Activated B cell treated with CpG ODN at 0.5 μM for 24 hours (primary cell): ENCODE measurements at regions not wholly inside any gene's neighbourhood (a gene's known extent, or its start where the extent isn't known, plus 50 kb on each side); places are given as distances from the start of the nearest gene placed in this dataset.

Experiments
- ATAC-seq: fragments of 200-7000 bp; cut with Tn5 transposase; one replicate; pipeline ENCODE4 v1.10.0; 2021; ENCODE audit warnings: low read depth, mild to moderate bottlenecking, moderate library complexity
- CTCF ChIA-PET: fragments of 350-600 bp; sonication (Branson Sonifier 250); formaldehyde crosslinking; loops from one replicate; lab custom pipeline; 2021; ENCODE audit warnings: antibody characterized with exemption; lab: Charles Lee
- POLR2A ChIA-PET: fragments of 350-600 bp; sonication (Branson Sonifier 250); formaldehyde crosslinking; loops from one replicate; lab custom pipeline; 2021; ENCODE audit warnings: antibody characterized with exemption; lab: Charles Lee
- DNase-seq: peaks from one replicate; pipeline ENCODE4 v3.0.0; 2022
- H3K27ac Mint-ChIP-seq: one replicate; pipeline ENCODE4 v1.8.0; 2020; ENCODE audit warnings: mixed read lengths
- H3K27me3 Mint-ChIP-seq: one replicate; pipeline ENCODE4 v1.8.0; 2021; ENCODE audit warnings: mixed read lengths
- H3K36me3 Mint-ChIP-seq: one replicate; pipeline ENCODE4 v1.8.0; 2021; ENCODE audit warnings: low read depth, mixed read lengths
- H3K4me1 Mint-ChIP-seq: one replicate; pipeline ENCODE4 v1.8.0; 2021; ENCODE audit warnings: mixed read lengths
- H3K4me3 Mint-ChIP-seq: one replicate; pipeline ENCODE4 v1.8.0; 2020; ENCODE audit warnings: mild to moderate bottlenecking, mixed read lengths
- H3K9me3 Mint-ChIP-seq: one replicate; pipeline ENCODE4 v1.8.0; 2020; ENCODE audit warnings: mixed read lengths
- CTCF ChIP-seq: fragments of 200-600 bp; IDR thresholded peaks from one replicate; pipeline ENCODE4 v1.8.0; 2022; ENCODE audit warnings: antibody characterized with exemption, mild to moderate bottlenecking
- intact Hi-C: fragments of 100-400 bp; cut with micrococcal nuclease; formaldehyde crosslinking; loops from one replicate; pipeline ENCODE4 v1.15.1; 2024

- ChIA-PET CTCF (no interaction called here), POLR2A (interaction anchor here (0.7 kb wide), 1 partner anchor 151 kb away, joined by 3 read pairs; no protein-coding TSS in a partner anchor)
- H3K4me3 Mint-ChIP-seq: no peak overlapping the region
- DNase-seq (no peak), ATAC-seq (no peak)
- no peak for TF ChIP-seq CTCF
- intact Hi-C loops: no loop called here
- no peaks in the 10 kb centered on the region for H3K9me3 Mint-ChIP-seq
- H3K27ac Mint-ChIP-seq: no peak overlapping the region
- H3K27me3 Mint-ChIP-seq: peaks cover 7% of the 10 kb centered on the region
- H3K4me1 Mint-ChIP-seq: no peaks in the 10 kb centered on the region
- no peaks in the 10 kb centered on the region for H3K36me3 Mint-ChIP-seq
Observed at GRCh38 chr6:6905961-6906518, 201.7 kb upstream of the RREB1 start.

GRCh38 chr6:6906570-6907213 lies 201.1 kb upstream of the RREB1 start:
- ChIA-PET CTCF (no interaction called here), POLR2A (interaction anchor here (0.7 kb wide), 1 partner anchor 150 kb away, joined by 3 read pairs; no protein-coding TSS in a partner anchor)
- Mint-ChIP-seq H3K36me3 (no peaks in the 10 kb centered on the region), H3K4me1 (no peaks in the 10 kb centered on the region), H3K27ac (no peak overlapping the region), H3K4me3 (no peak overlapping the region), H3K9me3 (no peaks in the 10 kb centered on the region), H3K27me3 (peaks cover 4% of the 10 kb centered on the region)
- ATAC-seq (no peak), DNase-seq (no peak)
- TF ChIP-seq CTCF: no peak
- intact Hi-C loops: no loop called here

GRCh38 chr6:6907286-6907685 lies 200.5 kb upstream of the RREB1 start:
- Mint-ChIP-seq H3K27ac (no peak overlapping the region), H3K4me3 (no peak overlapping the region), H3K9me3 (no peaks in the 10 kb centered on the region), H3K4me1 (no peaks in the 10 kb centered on the region), H3K27me3 (peaks cover 4% of the 10 kb centered on the region), H3K36me3 (no peaks in the 10 kb centered on the region)
- DNase-seq (no peak), ATAC-seq (no peak)
- POLR2A ChIA-PET: no interaction called here
- intact Hi-C loops: no loop called here
- no peak for TF ChIP-seq CTCF
- CTCF ChIA-PET: no interaction called here

- Mint-ChIP-seq H3K9me3 (no peaks in the 10 kb centered on the region), H3K4me3 (no peak overlapping the region), H3K36me3 (no peaks in the 10 kb centered on the region), H3K27ac (no peak overlapping the region), H3K27me3 (peaks cover 4% of the 10 kb centered on the region), H3K4me1 (no peaks in the 10 kb centered on the region)
- intact Hi-C loops: no loop called here
- DNase-seq: no peak
- POLR2A ChIA-PET: no interaction called here
- no peak for TF ChIP-seq CTCF
- CTCF ChIA-PET: no interaction called here
- no peak for ATAC-seq
Observed at GRCh38 chr6:6908121-6908520, 199.6 kb upstream of the RREB1 start.

GRCh38 chr6:6909111-6909510 lies 198.7 kb upstream of the RREB1 start:
- H3K27ac Mint-ChIP-seq: no peak overlapping the region
- ATAC-seq (no peak), DNase-seq (no peak)
- H3K27me3 Mint-ChIP-seq: peaks cover 4% of the 10 kb centered on the region
- intact Hi-C loops: no loop called here
- H3K4me1 Mint-ChIP-seq: no peaks in the 10 kb centered on the region
- no peaks in the 10 kb centered on the region for H3K9me3 Mint-ChIP-seq
- TF ChIP-seq CTCF: no peak
- CTCF ChIA-PET: no interaction called here
- POLR2A ChIA-PET: interaction anchor here (0.7 kb wide), 1 partner anchor 231 kb away, joined by 5 read pairs; no protein-coding TSS in a partner anchor
- H3K4me3 Mint-ChIP-seq: no peak overlapping the region
- H3K36me3 Mint-ChIP-seq: no peaks in the 10 kb centered on the region
